ENCODE measurements at regions not wholly inside any gene's neighbourhood (a gene's known extent, or its start where the extent isn't known, plus 50 kb on each side); places are given as distances from the start of the nearest gene placed in this dataset.
A peak's percentile ranks its signal among the peaks of the same experiment; 100 is the strongest.
"Not testable (repeated sequence)": the region's sequence is repeated elsewhere in the genome, so short reads cannot be mapped to it uniquely, and the experiment has no call there.

GRCh38 chr3:107142171-107142570 lies 235.1 kb upstream of the CCDC54 start:
- no peak for DNase-seq

GRCh38 chr3:107142786-107143575 lies 234.3 kb upstream of the CCDC54 start:
- DNase-seq = peak; percentile 51

GRCh38 chr3:107150675-107151074 lies 226.6 kb upstream of the CCDC54 start:
- no peak for DNase-seq

GRCh38 chr3:107153981-107154380 lies 223.3 kb upstream of the CCDC54 start:
- DNase-seq = no peak

- DNase-seq = no peak
Observed at GRCh38 chr3:107172411-107172810, 204.8 kb upstream of the CCDC54 start.

GRCh38 chr3:107184375-107184774 lies 192.9 kb upstream of the CCDC54 start:
- no peak for DNase-seq

GRCh38 chr3:107188262-107188661 lies 189.0 kb upstream of the CCDC54 start:
- DNase-seq = no peak

GRCh38 chr3:107189158-107189791 lies 188.0 kb upstream of the CCDC54 start:
- no peak for DNase-seq

GRCh38 chr3:107193116-107193515 lies 184.1 kb upstream of the CCDC54 start:
- no peak for DNase-seq

- DNase-seq = peak; percentile 77
Observed at GRCh38 chr3:107198581-107199181, 178.6 kb upstream of the CCDC54 start.

GRCh38 chr3:107201146-107201545 lies 176.1 kb upstream of the CCDC54 start:
- no peak for DNase-seq

GRCh38 chr3:107202885-107203284 lies 174.4 kb upstream of the CCDC54 start:
- DNase-seq = not testable (repeated sequence)

- no peak for DNase-seq
Observed at GRCh38 chr3:107204121-107204520, 173.1 kb upstream of the CCDC54 start.

- DNase-seq = no peak
Observed at GRCh38 chr3:107205358-107205757, 171.9 kb upstream of the CCDC54 start.

GRCh38 chr3:107206141-107206540 lies 171.1 kb upstream of the CCDC54 start:
- DNase-seq = peak; percentile 30

- no peak for DNase-seq
Observed at GRCh38 chr3:107206945-107207344, 170.3 kb upstream of the CCDC54 start.

GRCh38 chr3:107208100-107208499 lies 169.1 kb upstream of the CCDC54 start:
- DNase-seq = peak; percentile 95

GRCh38 chr3:107208796-107209195 lies 168.4 kb upstream of the CCDC54 start:
- no peak for DNase-seq

GRCh38 chr3:107209302-107209990 lies 167.8 kb upstream of the CCDC54 start:
- DNase-seq = peak; percentile 62

GRCh38 chr3:107211608-107212007 lies 165.6 kb upstream of the CCDC54 start:
- DNase-seq = no peak

- DNase-seq = no peak
Observed at GRCh38 chr3:107212618-107213017, 164.6 kb upstream of the CCDC54 start.

- no peak for DNase-seq
Observed at GRCh38 chr3:107213044-107213669, 164.1 kb upstream of the CCDC54 start.
